Peyer's patch (tissue), 4 donors: ENCODE measurements at regions not wholly inside any gene's neighbourhood (a gene's known extent, or its start where the extent isn't known, plus 50 kb on each side); places are given as distances from the start of the nearest gene placed in this dataset.

Source experiments
- POLR2A ChIP-seq, 2 donors: fragments of 450-650 bp; IDR thresholded peaks; one replicate each; pipeline ENCODE4 v1.5.1; 2017; ENCODE audit warnings: antibody characterized with exemption in 2 of 2, mild to moderate bottlenecking in 2 of 2, moderate library complexity in 2 of 2
- TF ChIP-seq, protein P1 (sequence below), 6 experiments: fragments of 450-650 bp in 4 of 6; fragments of 200-600 bp in 2 of 6; sonication (generic) in 1 of 6; IDR thresholded peaks; one replicate each; pipeline ENCODE4 v1.5.1; 2017 to 2019; ENCODE audit warnings: antibody characterized with exemption in 6 of 6, mild to moderate bottlenecking in 3 of 6, moderate library complexity in 1 of 6

GRCh38 chr2:41160439-41160838 lies 708.5 kb upstream of the SLC8A1 start:
- TF ChIP-seq, protein P1, sequence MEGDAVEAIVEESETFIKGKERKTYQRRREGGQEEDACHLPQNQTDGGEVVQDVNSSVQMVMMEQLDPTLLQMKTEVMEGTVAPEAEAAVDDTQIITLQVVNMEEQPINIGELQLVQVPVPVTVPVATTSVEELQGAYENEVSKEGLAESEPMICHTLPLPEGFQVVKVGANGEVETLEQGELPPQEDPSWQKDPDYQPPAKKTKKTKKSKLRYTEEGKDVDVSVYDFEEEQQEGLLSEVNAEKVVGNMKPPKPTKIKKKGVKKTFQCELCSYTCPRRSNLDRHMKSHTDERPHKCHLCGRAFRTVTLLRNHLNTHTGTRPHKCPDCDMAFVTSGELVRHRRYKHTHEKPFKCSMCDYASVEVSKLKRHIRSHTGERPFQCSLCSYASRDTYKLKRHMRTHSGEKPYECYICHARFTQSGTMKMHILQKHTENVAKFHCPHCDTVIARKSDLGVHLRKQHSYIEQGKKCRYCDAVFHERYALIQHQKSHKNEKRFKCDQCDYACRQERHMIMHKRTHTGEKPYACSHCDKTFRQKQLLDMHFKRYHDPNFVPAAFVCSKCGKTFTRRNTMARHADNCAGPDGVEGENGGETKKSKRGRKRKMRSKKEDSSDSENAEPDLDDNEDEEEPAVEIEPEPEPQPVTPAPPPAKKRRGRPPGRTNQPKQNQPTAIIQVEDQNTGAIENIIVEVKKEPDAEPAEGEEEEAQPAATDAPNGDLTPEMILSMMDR (IDR thresholded peaks at IDR 0.05): no peak
- TF ChIP-seq POLR2A (IDR thresholded peaks at IDR 0.05): no peak
